ENCODE measurements at regions not wholly inside any gene's neighbourhood (a gene's known extent, or its start where the extent isn't known, plus 50 kb on each side); places are given as distances from the start of the nearest gene placed in this dataset.

DNA sequence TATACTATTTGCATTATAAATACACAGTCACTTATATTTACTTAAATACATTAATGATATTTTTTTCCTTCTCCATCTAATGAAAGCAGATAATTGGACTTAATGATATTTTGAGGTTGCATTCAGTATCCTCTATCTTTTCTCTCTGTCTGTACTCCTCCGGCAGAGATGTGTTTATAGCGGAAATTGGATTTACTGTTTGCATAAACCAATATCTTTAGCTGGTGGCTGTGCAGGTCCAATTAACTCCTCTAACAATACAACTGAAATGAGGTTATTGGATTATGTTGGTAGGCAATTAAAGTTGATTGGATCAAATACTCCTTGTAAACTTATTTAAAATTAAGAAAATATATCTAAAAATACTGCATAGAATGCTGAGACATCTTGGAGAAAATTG, 1044.2 kb upstream of the SORCS1 start:
- TF ChIP-seq, protein P1, sequence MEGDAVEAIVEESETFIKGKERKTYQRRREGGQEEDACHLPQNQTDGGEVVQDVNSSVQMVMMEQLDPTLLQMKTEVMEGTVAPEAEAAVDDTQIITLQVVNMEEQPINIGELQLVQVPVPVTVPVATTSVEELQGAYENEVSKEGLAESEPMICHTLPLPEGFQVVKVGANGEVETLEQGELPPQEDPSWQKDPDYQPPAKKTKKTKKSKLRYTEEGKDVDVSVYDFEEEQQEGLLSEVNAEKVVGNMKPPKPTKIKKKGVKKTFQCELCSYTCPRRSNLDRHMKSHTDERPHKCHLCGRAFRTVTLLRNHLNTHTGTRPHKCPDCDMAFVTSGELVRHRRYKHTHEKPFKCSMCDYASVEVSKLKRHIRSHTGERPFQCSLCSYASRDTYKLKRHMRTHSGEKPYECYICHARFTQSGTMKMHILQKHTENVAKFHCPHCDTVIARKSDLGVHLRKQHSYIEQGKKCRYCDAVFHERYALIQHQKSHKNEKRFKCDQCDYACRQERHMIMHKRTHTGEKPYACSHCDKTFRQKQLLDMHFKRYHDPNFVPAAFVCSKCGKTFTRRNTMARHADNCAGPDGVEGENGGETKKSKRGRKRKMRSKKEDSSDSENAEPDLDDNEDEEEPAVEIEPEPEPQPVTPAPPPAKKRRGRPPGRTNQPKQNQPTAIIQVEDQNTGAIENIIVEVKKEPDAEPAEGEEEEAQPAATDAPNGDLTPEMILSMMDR (IDR thresholded peaks at IDR 0.05 in 8 of 11, conservative IDR thresholded peaks at IDR 0.05 in 3 of 11) = no peak
- TF ChIP-seq POLR2A (IDR thresholded peaks at IDR 0.05) = no peak

All from spleen (tissue), 7 donors.